Hepatic stellate cell (primary cell): ENCODE measurements at regions not wholly inside any gene's neighbourhood (a gene's known extent, or its start where the extent isn't known, plus 50 kb on each side); places are given as distances from the start of the nearest gene placed in this dataset.

Source experiments
- DNase-seq: peaks from one replicate; pipeline ENCODE4 v3.0.0; 2011; ENCODE audit warnings: low spot score

GRCh38 chr6:14431385-14432330 is 314.1 kb downstream of the CD83 start:
- DNase-seq, result no peak

GRCh38 chr6:14434916-14435690 is 317.5 kb downstream of the CD83 start:
- DNase-seq, result no peak

- DNase-seq, result no peak
Measured at GRCh38 chr6:14436592-14437132, 319.1 kb downstream of the CD83 start.

GRCh38 chr6:14439419-14439818 is 321.8 kb downstream of the CD83 start:
- no peak for DNase-seq

- no peak for DNase-seq
Measured at GRCh38 chr6:14440215-14440910, 322.8 kb downstream of the CD83 start.

GRCh38 chr6:14440940-14441781 is 323.6 kb downstream of the CD83 start:
- no peak for DNase-seq

- DNase-seq, result no peak
Measured at GRCh38 chr6:14442242-14442641, 324.7 kb downstream of the CD83 start.

GRCh38 chr6:14443629-14444268 is 326.2 kb downstream of the CD83 start:
- no peak for DNase-seq

GRCh38 chr6:14444295-14444972 is 326.9 kb downstream of the CD83 start:
- DNase-seq, result no peak

GRCh38 chr6:14447240-14447639 is 329.7 kb downstream of the CD83 start:
- DNase-seq, result no peak

- DNase-seq, result no peak
Measured at GRCh38 chr6:14448246-14448645, 330.7 kb downstream of the CD83 start.

- DNase-seq, result no peak
Measured at GRCh38 chr6:14450133-14450504, 332.5 kb downstream of the CD83 start.

- no peak for DNase-seq
Measured at GRCh38 chr6:14450578-14450977, 333.0 kb downstream of the CD83 start.

GRCh38 chr6:14451594-14452374 is 334.2 kb downstream of the CD83 start:
- DNase-seq, result no peak

GRCh38 chr6:14452567-14453527 is 335.3 kb downstream of the CD83 start:
- DNase-seq, result no peak

- DNase-seq, result no peak
Measured at GRCh38 chr6:14453712-14454472, 336.3 kb downstream of the CD83 start.

- DNase-seq, result no peak
Measured at GRCh38 chr6:14454473-14454775, 336.9 kb downstream of the CD83 start.

- DNase-seq, result no peak
Measured at GRCh38 chr6:14455427-14455826, 337.9 kb downstream of the CD83 start.
